ENCODE measurements at regions not wholly inside any gene's neighbourhood (a gene's known extent, or its start where the extent isn't known, plus 50 kb on each side); places are given as distances from the start of the nearest gene placed in this dataset.

GRCh38 chr16:8417145-8417544 lies 173.2 kb downstream of the TMEM114 start:
- H3K9me2 ChIP-seq (ENCODE audit: insufficient read depth), result no peaks in the 10 kb centered on the region
- H3K9me3 ChIP-seq (ENCODE audit: control insufficient read depth in 1 of 2, insufficient read depth in 1 of 2, low read depth in 1 of 2, low read length in 2 of 2), result no peaks in the 10 kb centered on the region
- no peak for DNase-seq (ENCODE audit: low read depth, low spot score)
- intact Hi-C loops (cut with micrococcal nuclease), result no loop called here
- CTCF ChIA-PET, result no interaction called here
- no peaks in the 10 kb centered on the region for H3K4me1 ChIP-seq (ENCODE audit: control insufficient read depth in 1 of 2, insufficient read depth in 2 of 2, low read length in 2 of 2)
- no peak overlapping the region for H3K4me3 ChIP-seq (replicated peaks in 1 of 2; ENCODE audit: low read depth in 1 of 2, low read length in 2 of 2)
- RAD21 ChIA-PET (ENCODE audit: low non-redundant PET in 1 of 2, low total read pairs in 2 of 2, uncharacterized antibody in 2 of 2, unreplicated experiment in 2 of 2), result no interaction called here
- TF ChIP-seq TCF7L2 (IDR thresholded peaks at IDR 0.05; ENCODE audit: borderline replicate concordance, extremely low read depth, insufficient read depth, insufficient read length), result no peak
- TF ChIP-seq ATF3 (IDR thresholded peaks at IDR 0.05), result no peak
- TF ChIP-seq SIN3A (IDR thresholded peaks at IDR 0.05; ENCODE audit: low read depth), result no peak
- no peak for TF ChIP-seq ZNF274 (IDR thresholded peaks at IDR 0.05; ENCODE audit: low read depth, low read length)
- no peak for TF ChIP-seq SRF (IDR thresholded peaks at IDR 0.05; ENCODE audit: low read depth)
- TF ChIP-seq SP1 (IDR thresholded peaks at IDR 0.05; ENCODE audit: low read depth), result no peak
- TF ChIP-seq, protein P1, sequence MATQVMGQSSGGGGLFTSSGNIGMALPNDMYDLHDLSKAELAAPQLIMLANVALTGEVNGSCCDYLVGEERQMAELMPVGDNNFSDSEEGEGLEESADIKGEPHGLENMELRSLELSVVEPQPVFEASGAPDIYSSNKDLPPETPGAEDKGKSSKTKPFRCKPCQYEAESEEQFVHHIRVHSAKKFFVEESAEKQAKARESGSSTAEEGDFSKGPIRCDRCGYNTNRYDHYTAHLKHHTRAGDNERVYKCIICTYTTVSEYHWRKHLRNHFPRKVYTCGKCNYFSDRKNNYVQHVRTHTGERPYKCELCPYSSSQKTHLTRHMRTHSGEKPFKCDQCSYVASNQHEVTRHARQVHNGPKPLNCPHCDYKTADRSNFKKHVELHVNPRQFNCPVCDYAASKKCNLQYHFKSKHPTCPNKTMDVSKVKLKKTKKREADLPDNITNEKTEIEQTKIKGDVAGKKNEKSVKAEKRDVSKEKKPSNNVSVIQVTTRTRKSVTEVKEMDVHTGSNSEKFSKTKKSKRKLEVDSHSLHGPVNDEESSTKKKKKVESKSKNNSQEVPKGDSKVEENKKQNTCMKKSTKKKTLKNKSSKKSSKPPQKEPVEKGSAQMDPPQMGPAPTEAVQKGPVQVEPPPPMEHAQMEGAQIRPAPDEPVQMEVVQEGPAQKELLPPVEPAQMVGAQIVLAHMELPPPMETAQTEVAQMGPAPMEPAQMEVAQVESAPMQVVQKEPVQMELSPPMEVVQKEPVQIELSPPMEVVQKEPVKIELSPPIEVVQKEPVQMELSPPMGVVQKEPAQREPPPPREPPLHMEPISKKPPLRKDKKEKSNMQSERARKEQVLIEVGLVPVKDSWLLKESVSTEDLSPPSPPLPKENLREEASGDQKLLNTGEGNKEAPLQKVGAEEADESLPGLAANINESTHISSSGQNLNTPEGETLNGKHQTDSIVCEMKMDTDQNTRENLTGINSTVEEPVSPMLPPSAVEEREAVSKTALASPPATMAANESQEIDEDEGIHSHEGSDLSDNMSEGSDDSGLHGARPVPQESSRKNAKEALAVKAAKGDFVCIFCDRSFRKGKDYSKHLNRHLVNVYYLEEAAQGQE (IDR thresholded peaks at IDR 0.05; ENCODE audit: low read depth), result no peak
- no peak for TF ChIP-seq ELF1 (IDR thresholded peaks at IDR 0.05; ENCODE audit: borderline replicate concordance, low read depth)
- no peak for TF ChIP-seq EGR1 (IDR thresholded peaks at IDR 0.05; ENCODE audit: low read depth)
- no peak for TF ChIP-seq CBX3 (IDR thresholded peaks at IDR 0.05; ENCODE audit: low read depth)
- TF ChIP-seq CTCF (IDR thresholded peaks at IDR 0.05 in 2 of 3, conservative IDR thresholded peaks at IDR 0.05 in 1 of 3; ENCODE audit: borderline replicate concordance in 1 of 3, insufficient read depth in 1 of 3, low read depth in 2 of 3, low read length in 2 of 3), result no peak
- no peak for TF ChIP-seq CEBPB (IDR thresholded peaks at IDR 0.05; ENCODE audit: low read depth)
- TF ChIP-seq POLR2A (IDR thresholded peaks at IDR 0.05; ENCODE audit: borderline replicate concordance, extremely low read depth, insufficient read depth, insufficient read length), result no peak
- no peak for TF ChIP-seq ZFX (IDR thresholded peaks at IDR 0.05)
- TF ChIP-seq YY1 (IDR thresholded peaks at IDR 0.05; ENCODE audit: extremely low read depth, insufficient replicate concordance, low read depth, low read length), result no peak
- TF ChIP-seq JUND (IDR thresholded peaks at IDR 0.05), result no peak
- no peak for ATAC-seq
- H2AFZ ChIP-seq (ENCODE audit: low read depth, low read length, poor library complexity, severe bottlenecking), result no peak overlapping the region
- no peaks in the 10 kb centered on the region for H3K79me2 ChIP-seq (ENCODE audit: insufficient read depth, low read length)
- H3K36me3 ChIP-seq (ENCODE audit: control insufficient read depth in 1 of 2, insufficient read depth in 2 of 2, low read length in 2 of 2), result no peaks in the 10 kb centered on the region
- POLR2A ChIA-PET, result no interaction called here
- no TSS peak for BruUV-seq (replicated peaks)
- H3K27ac ChIP-seq (ENCODE audit: low read depth, low read length), result no peak overlapping the region
- H3K27me3 ChIP-seq (ENCODE audit: insufficient read depth, low read length), result no peaks in the 10 kb centered on the region
- no peak overlapping the region for H3K9ac ChIP-seq (ENCODE audit: low read length)
- no peak overlapping the region for H3K4me2 ChIP-seq (ENCODE audit: low read length)
- no peaks in the 10 kb centered on the region for H4K20me1 ChIP-seq (ENCODE audit: insufficient read depth)

Data from HCT116 (cell line).